Inflammatory macrophage treated with lipopolysaccharide for 4 hours (primary cell): ENCODE measurements at regions not wholly inside any gene's neighbourhood (a gene's known extent, or its start where the extent isn't known, plus 50 kb on each side); places are given as distances from the start of the nearest gene placed in this dataset.
"Not testable (repeated sequence)": the region's sequence is repeated elsewhere in the genome, so short reads cannot be mapped to it uniquely, and the experiment has no call there.

Experiments
- DNase-seq: peaks from one replicate; pipeline ENCODE4 v3.0.0-alpha.2; 2020

DNA sequence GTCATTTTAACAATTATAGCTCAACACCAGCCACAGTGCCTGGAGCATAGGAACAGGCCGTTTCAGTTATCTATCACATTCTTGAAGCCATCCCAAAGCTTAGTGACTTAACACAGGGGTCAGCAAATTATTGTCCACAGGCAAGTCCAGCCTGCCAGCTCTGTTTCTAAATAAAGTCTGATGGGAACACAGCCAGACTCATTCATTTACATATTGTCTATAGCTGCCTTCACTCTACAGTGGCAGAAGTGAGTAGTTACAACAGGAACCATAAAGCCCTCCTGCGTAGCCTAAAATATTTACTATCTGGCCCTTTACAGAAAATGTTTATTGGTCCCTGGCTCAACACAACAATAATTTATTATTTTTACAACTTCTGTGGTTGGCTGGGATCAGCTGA is 407.5 kb upstream of the AUTS2 start:
- DNase-seq: no peak

DNA sequence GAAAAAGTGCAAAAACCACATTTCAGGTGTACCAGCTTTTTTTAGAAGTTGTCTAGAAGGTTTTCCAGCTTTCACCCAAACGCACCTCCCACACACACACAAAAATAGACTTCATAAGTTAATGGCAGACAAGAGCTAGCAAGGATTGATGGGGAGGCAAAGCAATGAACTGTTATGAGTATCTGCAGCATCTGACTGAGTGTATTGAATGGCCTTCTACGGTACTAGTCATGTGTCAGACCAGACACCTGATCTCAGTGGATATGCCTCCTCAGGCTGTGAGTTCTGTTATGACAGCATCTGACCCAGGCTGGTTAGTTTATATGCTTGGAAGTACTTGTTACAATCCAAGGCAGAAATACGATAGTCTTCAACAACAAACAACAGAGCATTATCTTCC is 406.1 kb upstream of the AUTS2 start:
- DNase-seq: no peak

GRCh38 chr7:69193061-69193460 is 405.2 kb upstream of the AUTS2 start:
- DNase-seq: peak; percentile 48

DNA sequence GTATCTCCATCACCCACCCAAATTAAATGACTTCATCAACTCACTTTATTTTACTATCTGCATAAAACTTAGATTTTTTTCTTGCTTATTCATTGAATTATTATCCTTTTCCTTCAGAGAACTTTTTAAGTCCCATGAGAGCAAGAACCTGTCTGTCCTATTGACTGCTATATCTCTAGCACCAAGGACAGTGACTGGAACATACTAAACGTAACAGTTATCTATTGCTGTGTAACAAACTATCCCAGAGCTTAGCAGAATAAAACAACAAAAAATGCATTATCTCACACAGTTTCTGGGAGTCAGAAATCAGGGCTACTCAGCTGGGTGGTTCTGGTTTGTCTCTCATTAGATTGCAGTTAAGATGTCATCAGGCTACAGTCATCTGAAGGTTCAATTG is 401.7 kb upstream of the AUTS2 start:
- DNase-seq: no peak

- no peak for DNase-seq
Measured at GRCh38 chr7:69198250-69198649, 400.0 kb upstream of the AUTS2 start.

- DNase-seq: peak; percentile 2
Measured at GRCh38 chr7:69199041-69199440, 399.2 kb upstream of the AUTS2 start.

DNA sequence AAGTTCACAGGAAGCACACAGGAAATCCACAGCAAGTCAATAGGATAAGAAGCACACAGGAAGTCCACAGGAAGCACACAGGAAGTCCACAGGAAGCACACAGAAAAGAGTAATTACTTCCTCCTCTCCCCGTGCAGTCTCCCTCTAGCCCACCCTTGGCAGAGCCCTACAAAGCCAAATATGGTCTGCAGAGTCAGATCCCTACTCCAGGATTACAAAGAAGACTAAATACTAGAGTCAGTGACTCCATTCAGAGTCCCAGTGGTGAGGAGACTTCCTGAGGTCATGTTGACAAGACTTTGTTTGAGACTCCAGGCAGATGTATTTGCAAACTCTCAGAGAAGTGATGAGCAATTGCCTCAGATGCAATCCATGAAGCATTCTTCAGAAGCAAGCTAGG is 398.6 kb upstream of the AUTS2 start:
- DNase-seq: no peak

DNA sequence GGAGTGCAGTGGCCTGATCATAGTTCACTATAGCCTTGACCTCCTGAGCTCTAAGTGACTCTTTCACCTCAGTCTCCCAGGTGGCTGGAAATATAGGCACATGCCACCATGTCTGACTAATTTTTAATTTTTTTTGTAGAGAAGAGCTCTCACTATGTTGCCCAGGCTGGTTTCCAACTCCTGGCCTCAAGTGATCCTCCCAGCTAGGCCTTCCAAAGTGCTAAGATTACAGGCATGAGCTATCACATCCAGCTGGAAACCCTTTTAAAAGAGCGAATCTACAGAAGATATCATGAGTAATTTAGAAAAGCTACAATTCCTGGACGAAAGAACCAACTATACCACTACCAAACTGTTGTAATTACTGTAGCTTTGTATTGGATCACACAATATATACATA is 394.4 kb upstream of the AUTS2 start:
- no peak for DNase-seq

DNA sequence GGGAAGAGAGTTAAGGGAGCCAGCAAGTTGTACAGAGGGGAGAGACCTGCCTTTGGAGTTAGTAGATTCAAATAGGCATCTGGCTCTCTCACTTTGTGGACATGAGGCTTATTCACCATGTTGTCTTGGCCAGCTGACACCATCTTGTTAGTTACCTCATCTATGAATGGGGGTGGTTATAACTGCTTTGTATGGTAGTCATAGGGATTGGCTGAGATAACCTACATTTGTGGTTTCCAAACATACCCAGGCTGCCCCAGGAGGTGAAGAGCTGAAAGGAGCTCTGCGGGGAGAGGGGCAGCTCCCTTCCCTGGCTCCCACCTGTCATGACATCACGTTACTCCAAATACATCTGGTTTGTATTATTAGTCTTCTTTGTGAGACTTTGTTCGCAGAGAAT is 393.3 kb upstream of the AUTS2 start:
- no peak for DNase-seq

- no peak for DNase-seq
Measured at GRCh38 chr7:69205581-69205980, 392.7 kb upstream of the AUTS2 start.

GRCh38 chr7:69208276-69208675 is 390.0 kb upstream of the AUTS2 start:
- no peak for DNase-seq

DNA sequence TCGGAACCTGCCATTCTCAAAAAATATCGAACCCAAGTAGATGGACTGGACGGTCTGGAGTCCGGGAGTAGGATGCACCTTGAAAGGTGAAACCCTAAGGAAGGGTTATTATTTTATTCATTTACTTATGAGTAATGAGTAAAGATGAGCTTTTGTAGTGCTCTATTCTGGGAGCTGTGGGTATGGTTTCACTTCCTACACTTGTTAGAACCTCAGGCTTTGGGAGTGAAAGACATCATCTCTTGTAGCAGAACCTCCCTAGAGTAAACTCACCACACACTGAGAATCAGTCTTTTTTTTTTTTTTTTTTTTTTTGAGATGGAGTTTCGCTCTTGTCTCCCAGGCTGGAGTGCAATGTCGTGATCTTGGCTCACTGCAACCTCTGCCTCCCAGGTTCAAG is 389.4 kb upstream of the AUTS2 start:
- DNase-seq: peak; percentile 30

DNA sequence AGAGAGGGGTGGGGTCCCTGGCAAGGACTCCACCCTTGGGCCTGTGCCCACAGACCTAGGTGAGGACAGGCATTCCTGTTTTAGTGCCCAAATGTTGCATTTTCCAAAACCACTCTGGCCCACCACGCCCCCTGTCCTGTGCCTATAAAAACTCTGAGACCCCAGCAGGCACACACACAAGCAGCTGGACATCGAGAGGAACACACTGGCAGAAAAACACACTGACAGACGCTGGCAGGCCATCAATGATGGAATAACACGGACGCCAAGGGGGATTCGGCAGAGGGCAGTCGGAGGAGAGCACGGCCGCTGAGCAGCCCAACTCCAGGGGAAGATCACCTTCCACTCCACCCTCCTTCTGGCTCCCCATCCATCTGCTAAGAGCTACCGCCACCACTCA is 386.9 kb upstream of the AUTS2 start:
- DNase-seq: no peak

GRCh38 chr7:69211739-69212138 is 386.5 kb upstream of the AUTS2 start:
- DNase-seq: no peak

DNA sequence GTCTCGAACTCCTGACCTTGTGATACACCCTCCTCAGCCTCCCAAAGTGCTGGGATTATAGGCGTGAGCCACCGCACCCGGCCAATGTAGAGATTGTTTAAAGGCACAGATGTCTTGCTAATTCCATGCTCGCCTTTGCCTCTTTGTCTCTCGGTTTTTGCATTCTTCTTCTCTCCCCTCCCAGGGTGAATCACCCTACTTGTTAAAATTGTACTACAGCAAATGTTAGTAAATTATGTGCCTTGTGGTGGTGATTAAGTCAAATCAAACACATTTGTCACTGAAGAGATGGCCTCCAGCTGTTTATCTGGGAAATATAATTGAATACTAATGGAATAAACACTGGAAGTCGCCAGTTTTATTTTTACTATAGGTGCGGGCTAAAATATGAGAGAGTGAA is 384.4 kb upstream of the AUTS2 start:
- no peak for DNase-seq

DNA sequence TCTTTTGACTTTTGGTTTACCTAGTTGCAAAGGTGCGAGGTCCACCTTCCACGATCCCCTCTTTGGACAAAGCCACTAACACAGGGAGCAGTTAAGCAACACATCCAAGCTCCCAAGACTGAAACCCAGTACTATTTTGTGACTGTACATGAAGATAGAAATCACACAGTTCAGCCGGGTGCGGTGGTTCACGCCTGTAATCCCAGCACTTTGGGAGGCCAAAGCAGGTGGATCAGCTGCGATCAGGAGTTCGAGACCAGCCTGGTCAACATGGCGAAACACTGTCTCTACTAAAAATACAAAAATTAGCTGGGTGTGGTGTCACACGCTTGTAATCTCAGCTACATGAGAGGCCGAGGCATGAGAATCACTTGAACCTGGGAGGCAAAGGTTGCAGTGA is 382.8 kb upstream of the AUTS2 start:
- not testable (repeated sequence) for DNase-seq

DNA sequence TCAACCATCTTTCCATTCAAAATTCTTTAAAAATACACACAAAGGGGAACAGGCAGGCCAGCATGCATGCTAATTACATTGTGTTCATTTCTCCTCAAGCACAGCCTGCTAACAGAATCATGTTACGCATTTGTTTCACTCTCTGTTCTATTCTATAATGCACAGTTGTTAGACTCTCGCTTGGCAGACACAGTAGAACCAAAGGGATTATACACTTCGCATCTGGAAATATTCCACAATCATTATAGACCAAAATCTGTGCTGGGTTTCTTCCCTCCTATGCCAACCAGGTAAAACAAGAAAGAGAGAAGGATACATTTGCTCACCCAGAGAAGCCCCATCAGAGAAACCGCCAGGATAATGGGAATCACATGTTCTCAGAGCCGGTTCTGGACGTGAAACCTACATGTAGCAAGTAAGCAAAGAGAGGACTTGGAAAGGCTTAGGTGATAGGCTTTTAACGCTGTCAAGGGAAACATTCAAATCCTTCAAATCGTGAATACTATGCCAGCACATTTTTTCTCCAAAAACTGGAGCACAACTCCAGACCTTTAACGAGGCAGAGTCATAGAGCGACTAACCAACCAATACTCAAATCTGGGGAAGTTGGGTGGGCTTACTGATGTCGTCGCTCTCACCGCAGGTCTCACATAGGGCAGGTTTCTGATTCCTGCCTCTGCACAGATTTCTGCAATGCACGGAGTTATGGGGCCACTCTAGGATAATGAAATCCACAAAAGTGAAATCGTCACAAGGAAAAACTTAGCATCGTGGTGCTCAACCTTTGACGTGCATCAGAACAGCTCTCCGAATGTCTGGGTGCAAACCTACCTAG is 380.5 kb upstream of the AUTS2 start:
- DNase-seq: no peak

DNA sequence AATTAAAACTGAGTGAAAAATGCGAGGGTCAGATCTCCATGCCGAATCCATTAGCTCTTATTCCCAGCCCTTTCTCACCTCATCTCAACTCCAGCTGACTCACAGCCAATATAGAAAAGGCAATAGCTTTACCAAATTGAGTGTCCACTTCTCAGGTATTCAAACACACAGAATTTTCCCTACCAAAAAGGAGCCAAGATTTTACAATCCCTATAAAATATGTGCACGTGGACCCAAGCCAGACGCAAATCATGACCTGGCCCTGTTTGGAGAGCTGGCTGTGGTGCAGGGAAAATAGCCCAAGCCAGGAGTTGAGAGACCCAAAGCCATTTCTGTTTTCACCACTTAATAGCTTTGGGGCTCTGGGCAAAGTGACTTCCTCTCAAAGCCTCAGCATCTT is 379.7 kb upstream of the AUTS2 start:
- DNase-seq: no peak

GRCh38 chr7:69219381-69219780 is 378.9 kb upstream of the AUTS2 start:
- DNase-seq: no peak

DNA sequence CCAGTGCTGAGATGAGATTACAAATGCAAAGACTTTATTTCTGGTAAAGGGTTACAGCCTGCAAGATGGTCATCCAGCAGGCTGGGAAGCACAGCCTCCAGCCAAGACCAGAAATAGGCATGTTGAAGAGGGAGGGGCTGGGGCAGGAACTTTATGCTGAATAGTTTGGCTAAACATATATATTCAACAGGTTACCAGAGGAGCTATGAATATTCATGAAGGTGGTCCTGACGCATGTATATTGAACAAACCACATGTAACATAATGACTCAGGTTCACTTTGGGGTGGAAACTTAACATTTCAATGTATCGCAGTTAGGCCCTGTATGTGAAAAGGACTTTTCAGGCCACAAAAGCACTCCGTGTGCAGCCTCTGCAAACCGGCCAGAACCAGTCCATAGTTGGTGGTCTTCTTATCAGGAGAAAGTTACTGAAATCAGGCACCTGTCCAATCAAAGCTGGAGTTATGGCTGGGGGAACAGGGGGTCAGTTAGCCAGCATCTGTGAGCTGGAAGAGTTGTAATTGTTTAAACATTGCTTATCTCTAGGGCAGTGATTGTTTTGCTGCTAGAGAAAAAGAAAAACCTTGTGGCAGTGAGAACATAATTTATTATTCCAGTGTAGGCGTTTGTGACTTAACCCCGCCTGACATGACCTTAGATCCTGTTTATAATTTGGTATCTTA is 372.9 kb upstream of the AUTS2 start:
- no peak for DNase-seq

DNA sequence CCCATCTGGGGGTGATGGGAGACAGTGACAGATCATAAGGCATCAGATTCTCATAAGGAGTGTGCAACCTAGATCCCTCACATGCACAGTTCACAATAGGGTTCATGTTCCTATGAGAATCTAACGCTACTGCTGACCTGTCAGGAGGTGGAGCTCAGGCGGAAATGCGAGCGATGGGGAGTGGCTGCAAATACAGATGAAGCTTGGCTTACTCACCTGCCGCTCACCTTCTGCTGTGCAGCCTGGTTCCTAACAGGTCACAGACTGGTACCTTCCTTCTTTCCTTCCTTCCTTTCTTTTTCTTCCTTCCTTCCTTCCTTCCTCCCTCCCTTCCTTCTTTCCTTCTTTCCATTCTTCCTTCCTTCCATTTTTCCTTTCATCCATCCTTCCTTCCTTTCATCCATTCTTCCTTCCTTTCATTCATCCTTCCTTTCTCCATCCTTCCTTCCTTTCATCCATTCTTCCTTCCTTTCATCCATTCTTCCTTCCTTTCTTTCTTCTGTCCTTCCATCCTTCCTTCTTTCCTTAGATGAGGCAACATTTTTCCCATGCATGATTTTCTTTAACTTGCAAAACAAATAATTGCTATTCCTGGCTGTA is 370.0 kb upstream of the AUTS2 start:
- no peak for DNase-seq

DNA sequence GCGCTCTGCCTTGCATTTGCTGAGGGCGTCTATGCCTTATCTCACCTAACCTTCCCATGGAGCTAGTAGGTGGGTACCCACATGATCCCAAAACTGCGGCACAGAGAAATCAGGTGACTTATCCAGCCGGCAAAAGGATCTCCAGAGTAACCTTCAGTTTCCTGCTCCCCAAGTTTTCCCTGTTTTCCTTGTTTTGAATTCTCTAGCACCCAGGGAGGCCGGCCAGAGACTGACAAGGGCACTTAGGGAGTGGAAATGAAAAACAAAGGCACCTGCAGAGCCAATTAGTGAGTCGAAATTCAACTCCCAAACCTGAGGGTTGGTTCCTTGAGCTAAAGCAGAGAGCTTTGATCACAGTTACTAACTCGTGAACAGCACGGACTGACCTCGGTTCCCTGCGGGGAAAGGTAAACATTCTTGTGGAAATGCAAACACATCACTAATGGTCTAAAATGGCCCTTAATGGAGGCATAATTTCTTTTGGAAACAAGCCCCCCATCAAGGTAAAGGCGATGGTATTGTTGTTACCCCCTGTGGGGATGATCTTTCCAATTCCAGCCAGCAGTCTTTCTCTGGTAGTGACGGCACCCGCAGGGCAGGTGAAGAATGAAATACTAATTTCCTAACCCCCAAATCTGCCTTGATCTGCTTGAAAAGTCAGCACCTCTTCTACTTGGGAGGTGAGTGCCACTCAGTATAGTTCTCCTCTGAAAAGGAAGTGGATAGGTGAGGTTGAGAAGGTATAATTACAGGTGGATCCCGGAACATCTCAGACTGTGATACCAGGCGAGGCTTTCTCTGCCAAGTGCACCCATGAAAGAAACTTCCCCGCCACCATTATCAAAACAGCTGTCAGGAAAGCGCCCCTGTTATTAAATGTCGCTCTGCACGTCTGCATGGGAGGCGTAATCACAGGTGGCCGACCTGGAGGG is 365.6 kb upstream of the AUTS2 start:
- no peak for DNase-seq

GRCh38 chr7:69237541-69237940 is 360.7 kb upstream of the AUTS2 start:
- DNase-seq: no peak
